ENCODE measurements at regions not wholly inside any gene's neighbourhood (a gene's known extent, or its start where the extent isn't known, plus 50 kb on each side); places are given as distances from the start of the nearest gene placed in this dataset.

- H3K36me3 Mint-ChIP-seq, result no peaks in the 10 kb centered on the region
- H3K27ac Mint-ChIP-seq, result no peak overlapping the region
- H3K4me1 Mint-ChIP-seq (ENCODE audit: unreplicated experiment), result no peaks in the 10 kb centered on the region
- H3K4me3 Mint-ChIP-seq, result no peak overlapping the region
- no peaks in the 10 kb centered on the region for H3K9me3 Mint-ChIP-seq
- H3K27me3 Mint-ChIP-seq, result no peaks in the 10 kb centered on the region
- no peak for DNase-seq (ENCODE audit: extremely low spot score, unreplicated experiment)
- TF ChIP-seq CTCF (conservative IDR thresholded peaks at IDR 0.05), result no peak
Measured at GRCh38 chr9:23630488-23630887, 195.6 kb downstream of the ELAVL2 start.

- TF ChIP-seq CTCF (conservative IDR thresholded peaks at IDR 0.05), result no peak
- H3K4me3 Mint-ChIP-seq, result no peak overlapping the region
- no peak for DNase-seq (ENCODE audit: extremely low spot score, unreplicated experiment)
- no peaks in the 10 kb centered on the region for H3K4me1 Mint-ChIP-seq (ENCODE audit: unreplicated experiment)
- no peaks in the 10 kb centered on the region for H3K9me3 Mint-ChIP-seq
- no peaks in the 10 kb centered on the region for H3K36me3 Mint-ChIP-seq
- H3K27me3 Mint-ChIP-seq, result no peaks in the 10 kb centered on the region
- H3K27ac Mint-ChIP-seq, result no peak overlapping the region
Measured at GRCh38 chr9:23635276-23635675, 190.8 kb downstream of the ELAVL2 start.

- H3K4me3 Mint-ChIP-seq, result no peak overlapping the region
- H3K9me3 Mint-ChIP-seq, result no peaks in the 10 kb centered on the region
- TF ChIP-seq CTCF (conservative IDR thresholded peaks at IDR 0.05), result no peak
- no peak for DNase-seq (ENCODE audit: extremely low spot score, unreplicated experiment)
- no peaks in the 10 kb centered on the region for H3K4me1 Mint-ChIP-seq (ENCODE audit: unreplicated experiment)
- H3K27ac Mint-ChIP-seq, result no peak overlapping the region
- no peaks in the 10 kb centered on the region for H3K36me3 Mint-ChIP-seq
- no peaks in the 10 kb centered on the region for H3K27me3 Mint-ChIP-seq
Measured at GRCh38 chr9:23636199-23636598, 189.8 kb downstream of the ELAVL2 start.

GRCh38 chr9:23638011-23638410 lies 188.0 kb downstream of the ELAVL2 start:
- H3K4me3 Mint-ChIP-seq, result no peak overlapping the region
- no peaks in the 10 kb centered on the region for H3K27me3 Mint-ChIP-seq
- no peaks in the 10 kb centered on the region for H3K4me1 Mint-ChIP-seq (ENCODE audit: unreplicated experiment)
- no peaks in the 10 kb centered on the region for H3K36me3 Mint-ChIP-seq
- DNase-seq (ENCODE audit: extremely low spot score, unreplicated experiment), result no peak
- H3K9me3 Mint-ChIP-seq, result no peaks in the 10 kb centered on the region
- H3K27ac Mint-ChIP-seq, result no peak overlapping the region
- no peak for TF ChIP-seq CTCF (conservative IDR thresholded peaks at IDR 0.05)

- Mint-ChIP-seq H3K36me3 (no peaks in the 10 kb centered on the region), H3K4me1 (ENCODE audit: unreplicated experiment) (no peaks in the 10 kb centered on the region), H3K27ac (no peak overlapping the region), H3K9me3 (peaks cover 2% of the 10 kb centered on the region), H3K27me3 (no peaks in the 10 kb centered on the region), H3K4me3 (no peak overlapping the region)
- DNase-seq (ENCODE audit: extremely low spot score, unreplicated experiment), result no peak
- no peak for TF ChIP-seq CTCF (conservative IDR thresholded peaks at IDR 0.05)
Measured at GRCh38 chr9:23638837-23639426, 187.1 kb downstream of the ELAVL2 start.

Data from type B pancreatic cell (in vitro differentiated cells).